Mucosa of descending colon (tissue), 3 donors: ENCODE measurements at regions not wholly inside any gene's neighbourhood (a gene's known extent, or its start where the extent isn't known, plus 50 kb on each side); places are given as distances from the start of the nearest gene placed in this dataset.

Experiments
- ATAC-seq: fragments of 200-7000 bp; cut with Tn5 transposase; one replicate; pipeline ENCODE4 v1.9.1; 2020; ENCODE audit warnings: mild to moderate bottlenecking, moderate library complexity
- DNase-seq, 3 donors: peaks; one replicate each; pipeline ENCODE4 v3.0.0-alpha.2; 2020
- H3K36me3 ChIP-seq: fragments of 200-600 bp; one replicate; pipeline ENCODE4 v1.8.0; 2021; ENCODE audit warnings: low read depth, mild to moderate bottlenecking
- H3K4me1 ChIP-seq: fragments of 200-600 bp; one replicate; pipeline ENCODE4 v1.8.0; 2021; ENCODE audit warnings: low read depth, mild to moderate bottlenecking
- H3K4me3 ChIP-seq: fragments of 200-600 bp; one replicate; pipeline ENCODE4 v1.8.0; 2021; ENCODE audit warnings: mild to moderate bottlenecking
- H3K9me3 ChIP-seq: fragments of 200-600 bp; one replicate; pipeline ENCODE4 v1.8.0; 2021; ENCODE audit warnings: mild to moderate bottlenecking
- intact Hi-C, 2 donors: fragments of 100-400 bp; cut with DNase I in 1 of 2; cut with micrococcal nuclease in 1 of 2; formaldehyde crosslinking; loops; one replicate each; pipeline versions ENCODE4 v1.11.0 to v1.11.1; 2022; cut with DNase I, micrococcal nuclease
- TF ChIP-seq, protein P1 (sequence below): fragments of 200-600 bp; IDR thresholded peaks from one replicate; pipeline ENCODE4 v1.8.0; 2022; ENCODE audit warnings: antibody characterized with exemption, mild to moderate bottlenecking
- donor health status: DM: no; HTN: no; CAD: no; lungs with moderate emphysema.
- donor health status: DM: no; HTN: no; CAD: no.
- donor health status: DM: no; HTN: yes; CAD: no.

DNA sequence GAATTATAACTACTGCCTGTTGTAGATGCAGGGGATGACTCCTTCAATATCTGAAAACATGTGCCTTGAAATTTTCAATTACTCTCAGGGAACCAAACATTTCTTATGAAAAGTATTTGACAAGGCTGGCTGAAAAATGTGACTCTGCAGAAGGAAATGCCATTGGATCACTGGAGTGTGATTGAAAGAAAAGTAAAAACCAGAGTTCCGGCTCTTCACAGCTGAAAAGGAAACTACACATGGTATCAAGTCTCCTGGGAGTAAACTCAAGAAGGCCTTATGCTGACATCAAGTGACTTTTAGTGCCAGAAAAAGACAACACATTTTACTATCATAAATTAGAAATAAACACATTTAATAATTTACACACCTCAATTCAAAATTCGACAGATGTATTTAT is 693.0 kb downstream of the LRFN5 start:
- TF ChIP-seq, protein P1, sequence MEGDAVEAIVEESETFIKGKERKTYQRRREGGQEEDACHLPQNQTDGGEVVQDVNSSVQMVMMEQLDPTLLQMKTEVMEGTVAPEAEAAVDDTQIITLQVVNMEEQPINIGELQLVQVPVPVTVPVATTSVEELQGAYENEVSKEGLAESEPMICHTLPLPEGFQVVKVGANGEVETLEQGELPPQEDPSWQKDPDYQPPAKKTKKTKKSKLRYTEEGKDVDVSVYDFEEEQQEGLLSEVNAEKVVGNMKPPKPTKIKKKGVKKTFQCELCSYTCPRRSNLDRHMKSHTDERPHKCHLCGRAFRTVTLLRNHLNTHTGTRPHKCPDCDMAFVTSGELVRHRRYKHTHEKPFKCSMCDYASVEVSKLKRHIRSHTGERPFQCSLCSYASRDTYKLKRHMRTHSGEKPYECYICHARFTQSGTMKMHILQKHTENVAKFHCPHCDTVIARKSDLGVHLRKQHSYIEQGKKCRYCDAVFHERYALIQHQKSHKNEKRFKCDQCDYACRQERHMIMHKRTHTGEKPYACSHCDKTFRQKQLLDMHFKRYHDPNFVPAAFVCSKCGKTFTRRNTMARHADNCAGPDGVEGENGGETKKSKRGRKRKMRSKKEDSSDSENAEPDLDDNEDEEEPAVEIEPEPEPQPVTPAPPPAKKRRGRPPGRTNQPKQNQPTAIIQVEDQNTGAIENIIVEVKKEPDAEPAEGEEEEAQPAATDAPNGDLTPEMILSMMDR: no peak
- Histone ChIP-seq H3K9me3 (peaks cover 25% of the 10 kb centered on the region), H3K36me3 (no peaks in the 10 kb centered on the region), H3K4me1 (no peaks in the 10 kb centered on the region), H3K4me3 (no peak overlapping the region)
- intact Hi-C loops: no loop called here
- ATAC-seq (no peak), DNase-seq (no peak)

DNA sequence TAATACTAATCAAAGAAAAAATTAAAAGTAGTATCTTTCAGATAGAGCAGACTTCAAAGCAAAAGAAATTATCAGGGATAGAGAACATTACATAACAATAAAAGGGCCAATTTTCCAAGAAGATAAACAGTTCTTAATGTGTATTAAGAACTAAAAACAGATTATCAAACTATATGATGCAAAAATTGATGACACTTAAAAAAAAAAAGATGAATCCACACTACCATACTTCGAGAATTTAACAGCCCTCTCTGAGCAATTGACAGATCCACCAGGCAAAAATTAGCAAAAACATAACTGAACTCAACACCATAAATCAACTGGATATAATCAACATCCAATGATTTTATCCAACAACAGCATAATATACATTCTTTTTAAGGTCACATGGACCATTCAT is 686.5 kb downstream of the LRFN5 start:
- no peak for ATAC-seq
- DNase-seq: no peak
- TF ChIP-seq, protein P1: no peak

DNA sequence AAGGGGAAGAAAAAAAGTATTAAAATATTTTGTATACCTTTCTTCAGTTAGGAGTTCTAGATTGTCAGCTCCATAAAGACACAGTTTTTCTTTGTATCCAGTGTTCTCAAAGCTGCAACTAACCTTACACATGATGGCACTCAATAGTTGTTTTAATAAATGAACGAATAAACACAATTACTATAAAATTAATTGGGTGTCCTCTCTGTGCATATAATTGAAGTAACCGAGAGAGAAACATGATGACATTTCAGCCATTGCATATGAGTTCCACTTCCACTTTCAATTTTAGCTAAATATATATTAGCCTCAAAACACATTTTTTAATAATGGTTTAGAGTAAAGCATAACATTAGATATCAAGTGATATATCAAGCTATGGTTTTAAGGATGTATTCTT is 671.2 kb downstream of the LRFN5 start:
- Histone ChIP-seq H3K4me3 (no peak overlapping the region), H3K4me1 (no peaks in the 10 kb centered on the region), H3K36me3 (no peaks in the 10 kb centered on the region), H3K9me3 (peaks cover 31% of the 10 kb centered on the region)
- TF ChIP-seq, protein P1: no peak
- ATAC-seq: no peak
- intact Hi-C loops: no loop called here
- DNase-seq: no peak

More for the DNA sequence above, 686.5 kb downstream of the LRFN5 start:
- Histone ChIP-seq H3K4me1 (no peaks in the 10 kb centered on the region), H3K4me3 (no peak overlapping the region), H3K9me3 (peaks cover 26% of the 10 kb centered on the region), H3K36me3 (no peaks in the 10 kb centered on the region)
- intact Hi-C loops: no loop called here

DNA sequence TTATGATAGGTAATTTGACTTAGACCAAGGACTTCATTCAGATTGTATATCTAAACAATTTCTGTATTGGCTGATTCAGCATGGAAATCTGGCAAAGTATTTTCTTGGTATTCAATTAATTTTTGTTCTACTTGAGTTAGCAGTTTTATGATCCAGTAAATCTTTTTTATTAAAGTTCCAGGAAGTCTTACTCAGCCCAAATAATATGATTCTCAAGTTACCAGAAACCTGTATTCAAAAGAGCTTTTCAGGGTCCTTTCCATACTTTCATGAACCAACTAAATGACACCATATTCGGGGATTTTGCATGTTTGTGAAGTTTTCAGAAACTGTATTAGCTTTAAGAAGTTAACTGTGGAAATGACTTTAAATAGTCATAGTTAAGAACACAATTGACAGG is 662.6 kb downstream of the LRFN5 start:
- intact Hi-C loops: no loop called here
- ATAC-seq (no peak), DNase-seq (no peak)
- TF ChIP-seq, protein P1: no peak
- Histone ChIP-seq H3K9me3 (peaks cover 38% of the 10 kb centered on the region), H3K36me3 (no peaks in the 10 kb centered on the region), H3K4me1 (no peaks in the 10 kb centered on the region), H3K4me3 (no peak overlapping the region)

GRCh38 chr14:42248131-42248530 is 641.5 kb downstream of the LRFN5 start:
- no peak for DNase-seq
- no peak for ATAC-seq
- Histone ChIP-seq H3K9me3 (peaks cover 27% of the 10 kb centered on the region), H3K36me3 (no peaks in the 10 kb centered on the region), H3K4me3 (no peak overlapping the region), H3K4me1 (no peaks in the 10 kb centered on the region)
- TF ChIP-seq, protein P1: no peak
- intact Hi-C loops: no loop called here

- TF ChIP-seq, protein P1: no peak
- Histone ChIP-seq H3K9me3 (peaks cover 26% of the 10 kb centered on the region), H3K4me1 (no peaks in the 10 kb centered on the region), H3K4me3 (no peak overlapping the region), H3K36me3 (no peaks in the 10 kb centered on the region)
- intact Hi-C loops: no loop called here
- ATAC-seq (no peak), DNase-seq (no peak)
Measured at GRCh38 chr14:42241101-42241500, 634.4 kb downstream of the LRFN5 start.
